Esophagus squamous epithelium (tissue), 5 donors: ENCODE measurements at regions not wholly inside any gene's neighbourhood (a gene's known extent, or its start where the extent isn't known, plus 50 kb on each side); places are given as distances from the start of the nearest gene placed in this dataset.

Source experiments
- DNase-seq: peaks from one replicate; lab custom pipeline; 2025; lab: John Stamatoyannopoulos, UW
- H3K27ac ChIP-seq, 4 donors: fragments of 200-600 bp; sonication (generic); one replicate each; pipeline ENCODE4 v1.5.1; 2016 to 2019; ENCODE audit warnings: mild to moderate bottlenecking in 1 of 4
- H3K27me3 ChIP-seq, 4 donors: fragments of 200-600 bp; sonication (generic); 1 replicate in 3 of 4; 2 replicates in 1 of 4; pipeline versions ENCODE4 v1.5.1 to v1.6.0; 2017 to 2021; ENCODE audit warnings: antibody characterized with exemption in 1 of 4
- H3K36me3 ChIP-seq, 3 donors: fragments of 200-600 bp; sonication (generic); one replicate each; pipeline ENCODE4 v1.5.1; 2016 to 2019
- H3K4me1 ChIP-seq, 3 donors: fragments of 200-600 bp; sonication (generic); one replicate each; pipeline ENCODE4 v1.5.1; 2017 to 2019
- H3K4me3 ChIP-seq, 4 donors: fragments of 200-600 bp; sonication (generic); 1 replicate in 3 of 4; 2 replicates in 1 of 4; pipeline ENCODE4 v1.5.1; 2016 to 2019; ENCODE audit warnings: mild to moderate bottlenecking in 2 of 4, moderate library complexity in 1 of 4
- H3K9me3 ChIP-seq, 3 donors: fragments of 200-600 bp; sonication (generic); one replicate each; pipeline ENCODE4 v1.5.1; 2016 to 2019
- CTCF ChIP-seq, 6 experiments: fragments of 450-650 bp in 4 of 6; fragments of 200-600 bp in 2 of 6; sonication (generic) in 2 of 6; IDR thresholded peaks; one replicate each; pipeline ENCODE4 v1.5.1; 2016 to 2019; ENCODE audit warnings: antibody characterized with exemption in 6 of 6, mild to moderate bottlenecking in 4 of 6, moderate library complexity in 4 of 6
- POLR2A ChIP-seq, 4 donors: fragments of 450-650 bp; IDR thresholded peaks; one replicate each; pipeline ENCODE4 v1.6.1; 2017; ENCODE audit warnings: antibody characterized with exemption in 4 of 4, mild to moderate bottlenecking in 4 of 4, moderate library complexity in 3 of 4
- WGBS, 2 donors: methylation state at CpG; one replicate each; pipeline ENCODE4 v1.1.5; 2018; 5-methylcytosine and 5-hydroxymethylcytosine counted together
- intact Hi-C: fragments of 100-400 bp; cut with DNase I; formaldehyde crosslinking; loops from one replicate; pipeline ENCODE4 v1.15.0; 2022
- donor health status: DM: yes; HTN: yes; CAD: no.

- WGBS, 2 donors: 80 to 87% methylated on average over 2 of the region's 2 CpGs
Measured at GRCh38 chr2:147634826-147635225, 210.0 kb upstream of the ACVR2A start.

GRCh38 chr2:147632198-147632597, 212.6 kb upstream of the ACVR2A start:
- intact Hi-C loops: no loop called here
- no peak for TF ChIP-seq CTCF (IDR thresholded peaks at IDR 0.05)
- no peak for TF ChIP-seq POLR2A (IDR thresholded peaks at IDR 0.05)
- no peaks in the 10 kb centered on the region for H3K36me3 ChIP-seq
- H3K27me3 ChIP-seq: no peaks in the 10 kb centered on the region
- H3K9me3 ChIP-seq: no peaks in the 10 kb centered on the region
- no peak overlapping the region for H3K4me3 ChIP-seq
- no peak for DNase-seq
- 67 to 94% methylated on average over 1 of the region's 1 CpG for WGBS, 2 donors
- H3K4me1 ChIP-seq: peaks cover 0 to 22% (median 17%) of the 10 kb centered on the region in 3 donors
- H3K27ac ChIP-seq: no peak overlapping the region

More at GRCh38 chr2:147634826-147635225, 210.0 kb upstream of the ACVR2A start:
- Histone ChIP-seq H3K27me3 (no peaks in the 10 kb centered on the region), H3K36me3 (no peaks in the 10 kb centered on the region), H3K27ac (no peak overlapping the region), H3K4me3 (no peak overlapping the region), H3K9me3 (no peaks in the 10 kb centered on the region), H3K4me1 (peaks cover 0 to 26% (median 17%) of the 10 kb centered on the region in 3 donors)
- no peak for DNase-seq
- TF ChIP-seq CTCF (IDR thresholded peaks at IDR 0.05): no peak
- no peak for TF ChIP-seq POLR2A (IDR thresholded peaks at IDR 0.05)
- intact Hi-C loops: no loop called here

- Histone ChIP-seq H3K4me3 (no peak overlapping the region), H3K27me3 (no peaks in the 10 kb centered on the region), H3K4me1 (peaks cover 0 to 13% (median 12%) of the 10 kb centered on the region in 3 donors), H3K9me3 (no peaks in the 10 kb centered on the region), H3K36me3 (no peaks in the 10 kb centered on the region), H3K27ac (no peak overlapping the region)
- TF ChIP-seq POLR2A (IDR thresholded peaks at IDR 0.05): no peak
- TF ChIP-seq CTCF (IDR thresholded peaks at IDR 0.05): no peak
- DNase-seq: no peak
- 15 to 30% methylated on average over 1 of the region's 1 CpG for WGBS, 2 donors
- intact Hi-C loops: no loop called here
Measured at GRCh38 chr2:147631294-147631693, 213.5 kb upstream of the ACVR2A start.

- DNase-seq: no peak
- Histone ChIP-seq H3K27ac (no peak overlapping the region), H3K4me1 (peaks cover 0 to 6% (median 4%) of the 10 kb centered on the region in 3 donors), H3K9me3 (no peaks in the 10 kb centered on the region), H3K4me3 (no peak overlapping the region), H3K27me3 (no peaks in the 10 kb centered on the region), H3K36me3 (no peaks in the 10 kb centered on the region)
- intact Hi-C loops: no loop called here
- WGBS, 2 donors: 55 to 57% methylated on average over 5 to 6 of the region's 6 CpGs
- TF ChIP-seq CTCF (IDR thresholded peaks at IDR 0.05): no peak
- no peak for TF ChIP-seq POLR2A (IDR thresholded peaks at IDR 0.05)
Measured at GRCh38 chr2:147630585-147630984, 214.2 kb upstream of the ACVR2A start.

- no peak for DNase-seq
- Histone ChIP-seq H3K27me3 (no peaks in the 10 kb centered on the region), H3K27ac (no peak overlapping the region), H3K4me1 (no peaks in the 10 kb centered on the region), H3K4me3 (no peak overlapping the region), H3K36me3 (no peaks in the 10 kb centered on the region), H3K9me3 (no peaks in the 10 kb centered on the region)
- intact Hi-C loops: no loop called here
- WGBS, 2 donors: 13 to 21% methylated on average over 1 of the region's 1 CpG
- no peak for TF ChIP-seq POLR2A (IDR thresholded peaks at IDR 0.05)
- TF ChIP-seq CTCF (IDR thresholded peaks at IDR 0.05): no peak
Measured at GRCh38 chr2:147628971-147629421, 215.8 kb upstream of the ACVR2A start.
